ENCODE measurements at regions not wholly inside any gene's neighbourhood (a gene's known extent, or its start where the extent isn't known, plus 50 kb on each side); places are given as distances from the start of the nearest gene placed in this dataset.

- Mint-ChIP-seq H3K36me3 (ENCODE audit: insufficient read depth) (no peaks in the 10 kb centered on the region), H3K27ac (ENCODE audit: low read depth) (no peak overlapping the region), H3K27me3 (no peaks in the 10 kb centered on the region), H3K4me1 (no peaks in the 10 kb centered on the region), H3K9me3 (peaks cover 14% of the 10 kb centered on the region), H3K4me3 (no peak overlapping the region)
- no peak for ATAC-seq (replicated peaks; ENCODE audit: extremely low read depth, poor library complexity, severe bottlenecking)
- DNase-seq (ENCODE audit: low spot score in 2 of 2), result no peak
Observed at GRCh38 chr5:125033602-125034001, 287.2 kb upstream of the ZNF608 start.

- Mint-ChIP-seq H3K9me3 (peaks cover 14% of the 10 kb centered on the region), H3K36me3 (ENCODE audit: insufficient read depth) (no peaks in the 10 kb centered on the region), H3K27ac (ENCODE audit: low read depth) (no peak overlapping the region), H3K27me3 (no peaks in the 10 kb centered on the region), H3K4me1 (no peaks in the 10 kb centered on the region), H3K4me3 (no peak overlapping the region)
- ATAC-seq (replicated peaks; ENCODE audit: extremely low read depth, poor library complexity, severe bottlenecking) (no peak), DNase-seq (ENCODE audit: low spot score in 2 of 2) (no peak)
Observed at GRCh38 chr5:125034331-125034730, 287.9 kb upstream of the ZNF608 start.

- Mint-ChIP-seq H3K27ac (ENCODE audit: low read depth) (no peak overlapping the region), H3K27me3 (no peaks in the 10 kb centered on the region), H3K9me3 (peaks cover 14% of the 10 kb centered on the region), H3K4me3 (no peak overlapping the region), H3K4me1 (no peaks in the 10 kb centered on the region), H3K36me3 (ENCODE audit: insufficient read depth) (peaks cover 2% of the 10 kb centered on the region)
- ATAC-seq (replicated peaks; ENCODE audit: extremely low read depth, poor library complexity, severe bottlenecking), result no peak
- DNase-seq (ENCODE audit: low spot score in 2 of 2), result no peak
Observed at GRCh38 chr5:125036494-125036893, 290.1 kb upstream of the ZNF608 start.

DNA sequence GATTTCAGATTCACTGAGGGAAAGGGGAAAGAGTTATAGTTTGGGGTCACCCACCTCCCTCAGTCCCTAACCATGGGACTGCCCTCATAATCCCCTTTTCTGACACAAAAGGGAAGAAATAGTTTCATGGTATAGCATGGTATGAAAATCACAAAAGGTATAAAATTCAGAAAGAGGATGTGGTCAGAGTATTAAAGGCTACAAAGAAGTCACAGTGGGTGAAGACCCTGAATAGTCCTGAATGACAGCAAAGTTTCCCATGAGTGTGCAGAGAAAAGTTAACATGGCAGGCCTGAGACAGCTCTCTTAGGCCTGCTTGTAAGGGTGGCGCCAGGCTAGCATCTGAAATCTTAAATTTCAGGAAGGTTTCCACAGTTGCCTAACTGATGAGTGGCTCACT is 290.6 kb upstream of the ZNF608 start:
- Mint-ChIP-seq H3K36me3 (ENCODE audit: insufficient read depth) (peaks cover 2% of the 10 kb centered on the region), H3K27ac (ENCODE audit: low read depth) (no peak overlapping the region), H3K4me3 (no peak overlapping the region), H3K9me3 (peaks cover 14% of the 10 kb centered on the region), H3K4me1 (no peaks in the 10 kb centered on the region), H3K27me3 (no peaks in the 10 kb centered on the region)
- no peak for ATAC-seq (replicated peaks; ENCODE audit: extremely low read depth, poor library complexity, severe bottlenecking)
- no peak for DNase-seq (ENCODE audit: low spot score in 2 of 2)

DNA sequence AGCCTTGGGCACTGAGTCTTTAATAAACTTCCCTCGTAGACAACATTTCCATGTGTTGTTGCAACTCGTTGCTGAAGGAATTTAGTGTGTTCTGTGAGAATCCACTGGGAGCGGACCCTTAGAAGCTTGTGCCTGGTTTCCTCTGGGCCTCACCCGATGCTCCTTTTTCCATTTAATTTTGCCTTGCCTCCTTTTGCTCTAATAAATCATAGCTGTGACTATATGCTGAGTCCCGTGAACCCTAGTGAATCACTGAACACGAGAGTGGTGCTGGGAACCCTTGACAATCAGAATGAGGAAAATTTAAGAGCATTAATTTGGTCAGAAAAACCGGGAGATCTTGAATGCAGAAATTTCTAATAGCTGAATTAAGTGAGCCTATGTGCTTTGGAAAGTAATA is 291.1 kb upstream of the ZNF608 start:
- H3K4me1 Mint-ChIP-seq, result no peaks in the 10 kb centered on the region
- H3K27me3 Mint-ChIP-seq, result no peaks in the 10 kb centered on the region
- no peak overlapping the region for H3K4me3 Mint-ChIP-seq
- H3K36me3 Mint-ChIP-seq (ENCODE audit: insufficient read depth), result peaks cover 2% of the 10 kb centered on the region
- peaks cover 14% of the 10 kb centered on the region for H3K9me3 Mint-ChIP-seq
- DNase-seq (ENCODE audit: low spot score in 2 of 2), result no peak
- no peak for ATAC-seq (replicated peaks; ENCODE audit: extremely low read depth, poor library complexity, severe bottlenecking)
- H3K27ac Mint-ChIP-seq (ENCODE audit: low read depth), result no peak overlapping the region

- H3K4me3 Mint-ChIP-seq, result no peak overlapping the region
- no peak overlapping the region for H3K27ac Mint-ChIP-seq (ENCODE audit: low read depth)
- no peaks in the 10 kb centered on the region for H3K4me1 Mint-ChIP-seq
- H3K9me3 Mint-ChIP-seq, result peaks cover 14% of the 10 kb centered on the region
- no peaks in the 10 kb centered on the region for H3K27me3 Mint-ChIP-seq
- ATAC-seq (replicated peaks; ENCODE audit: extremely low read depth, poor library complexity, severe bottlenecking) (no peak), DNase-seq (ENCODE audit: low spot score in 2 of 2) (no peak)
- peaks cover 2% of the 10 kb centered on the region for H3K36me3 Mint-ChIP-seq (ENCODE audit: insufficient read depth)
Observed at GRCh38 chr5:125038477-125038876, 292.0 kb upstream of the ZNF608 start.

DNA sequence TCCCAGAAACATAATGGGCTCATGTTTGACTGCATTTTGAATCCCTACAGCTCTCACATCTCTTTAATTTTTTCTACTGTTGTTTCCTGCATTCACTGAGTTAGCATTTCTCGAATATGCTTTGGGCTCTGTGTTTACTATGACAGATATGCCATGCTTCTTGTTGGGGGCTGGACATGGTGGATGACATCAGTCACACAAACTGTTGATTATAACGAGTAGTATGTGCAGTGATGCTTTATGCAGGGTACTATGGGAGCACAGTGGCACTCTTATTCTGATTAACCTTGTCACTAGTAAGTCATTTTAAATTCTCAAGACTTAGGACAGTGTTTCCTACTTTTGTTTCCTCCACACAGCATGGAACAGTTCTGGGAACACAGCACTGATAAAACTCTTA is 295.4 kb upstream of the ZNF608 start:
- Mint-ChIP-seq H3K27ac (ENCODE audit: low read depth) (no peak overlapping the region), H3K9me3 (peaks cover 7% of the 10 kb centered on the region), H3K4me1 (no peaks in the 10 kb centered on the region), H3K4me3 (no peak overlapping the region), H3K36me3 (ENCODE audit: insufficient read depth) (peaks cover 2% of the 10 kb centered on the region), H3K27me3 (no peaks in the 10 kb centered on the region)
- no peak for ATAC-seq (replicated peaks; ENCODE audit: extremely low read depth, poor library complexity, severe bottlenecking)
- no peak for DNase-seq (ENCODE audit: low spot score in 2 of 2)

- no peaks in the 10 kb centered on the region for H3K27me3 Mint-ChIP-seq
- peaks cover 6% of the 10 kb centered on the region for H3K9me3 Mint-ChIP-seq
- H3K4me1 Mint-ChIP-seq, result no peaks in the 10 kb centered on the region
- DNase-seq (ENCODE audit: low spot score in 2 of 2) (no peak), ATAC-seq (replicated peaks; ENCODE audit: extremely low read depth, poor library complexity, severe bottlenecking) (no peak)
- no peak overlapping the region for H3K27ac Mint-ChIP-seq (ENCODE audit: low read depth)
- H3K4me3 Mint-ChIP-seq, result no peak overlapping the region
- peaks cover 2% of the 10 kb centered on the region for H3K36me3 Mint-ChIP-seq (ENCODE audit: insufficient read depth)
Observed at GRCh38 chr5:125042261-125042890, 295.9 kb upstream of the ZNF608 start.

- H3K27me3 Mint-ChIP-seq, result no peaks in the 10 kb centered on the region
- ATAC-seq (replicated peaks; ENCODE audit: extremely low read depth, poor library complexity, severe bottlenecking) (no peak), DNase-seq (ENCODE audit: low spot score in 2 of 2) (no peak)
- peaks cover 2% of the 10 kb centered on the region for H3K36me3 Mint-ChIP-seq (ENCODE audit: insufficient read depth)
- H3K9me3 Mint-ChIP-seq, result peaks cover 6% of the 10 kb centered on the region
- no peak overlapping the region for H3K4me3 Mint-ChIP-seq
- no peaks in the 10 kb centered on the region for H3K4me1 Mint-ChIP-seq
- H3K27ac Mint-ChIP-seq (ENCODE audit: low read depth), result no peak overlapping the region
Observed at GRCh38 chr5:125043781-125044391, 297.4 kb upstream of the ZNF608 start.

DNA sequence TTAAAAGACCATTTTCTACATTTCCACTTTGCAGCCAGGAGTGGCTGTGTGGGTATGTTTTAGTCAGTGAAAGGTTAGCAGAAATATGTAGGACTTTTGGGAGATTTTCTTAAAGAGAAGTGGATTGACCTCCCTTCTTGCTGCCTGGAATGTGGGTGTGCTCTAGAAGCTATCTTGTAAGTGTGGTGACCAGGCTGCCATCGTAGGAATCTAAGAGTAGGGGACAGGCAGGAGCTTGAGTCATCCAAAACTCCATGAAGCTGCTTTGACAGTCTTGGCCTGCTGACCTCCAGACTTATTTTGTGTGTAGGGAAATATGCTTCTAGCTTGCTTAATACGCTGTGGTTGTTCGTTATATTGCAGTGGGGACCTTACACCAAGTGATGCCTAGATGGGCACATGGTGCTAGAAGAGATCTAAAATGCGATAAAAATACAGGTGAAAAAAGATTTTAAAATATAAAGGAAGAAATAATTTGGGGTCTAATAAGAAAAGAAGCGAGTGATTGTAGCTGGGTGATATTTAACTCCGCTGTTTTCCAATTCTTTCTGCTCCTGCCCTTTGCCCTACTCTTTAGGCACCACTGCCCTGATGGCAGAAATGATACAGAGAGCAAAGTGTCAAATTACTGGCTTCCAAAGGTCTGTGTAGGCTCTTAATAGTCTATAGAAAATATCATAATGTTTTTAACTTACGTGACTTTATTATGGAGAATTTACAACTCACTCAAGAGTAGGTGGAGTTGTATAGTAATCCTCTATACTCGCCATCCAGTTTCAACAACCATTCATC is 298.2 kb upstream of the ZNF608 start:
- ATAC-seq (replicated peaks; ENCODE audit: extremely low read depth, poor library complexity, severe bottlenecking) (no peak), DNase-seq (ENCODE audit: low spot score in 2 of 2) (no peak)
- Mint-ChIP-seq H3K4me1 (no peaks in the 10 kb centered on the region), H3K27ac (ENCODE audit: low read depth) (no peak overlapping the region), H3K9me3 (peaks cover 9% of the 10 kb centered on the region), H3K4me3 (no peak overlapping the region), H3K27me3 (no peaks in the 10 kb centered on the region), H3K36me3 (ENCODE audit: insufficient read depth) (peaks cover 2% of the 10 kb centered on the region)

DNA sequence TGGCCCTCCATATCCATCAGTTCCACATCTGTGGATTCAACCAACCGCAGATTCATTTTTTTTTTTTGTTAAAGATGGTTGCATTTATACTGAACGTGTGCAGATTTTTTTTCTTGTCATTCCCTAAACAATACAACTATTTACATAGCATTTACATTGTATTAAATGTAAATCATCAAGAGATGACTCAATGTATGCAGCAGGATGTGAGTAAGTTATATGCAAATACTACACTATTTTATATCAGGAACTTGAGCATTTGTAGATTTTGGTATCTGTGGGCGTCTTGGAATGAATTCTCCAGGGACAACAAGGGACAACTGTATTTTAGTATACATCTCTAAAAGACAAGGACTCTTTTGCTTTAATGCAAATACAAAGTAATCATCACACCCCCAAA is 299.2 kb upstream of the ZNF608 start:
- DNase-seq (ENCODE audit: low spot score in 2 of 2) (no peak), ATAC-seq (replicated peaks; ENCODE audit: extremely low read depth, poor library complexity, severe bottlenecking) (no peak)
- peaks cover 2% of the 10 kb centered on the region for H3K36me3 Mint-ChIP-seq (ENCODE audit: insufficient read depth)
- H3K9me3 Mint-ChIP-seq, result peaks cover 13% of the 10 kb centered on the region
- no peaks in the 10 kb centered on the region for H3K4me1 Mint-ChIP-seq
- no peak overlapping the region for H3K4me3 Mint-ChIP-seq
- H3K27me3 Mint-ChIP-seq, result no peaks in the 10 kb centered on the region
- no peak overlapping the region for H3K27ac Mint-ChIP-seq (ENCODE audit: low read depth)

GRCh38 chr5:125046838-125047237 is 300.4 kb upstream of the ZNF608 start:
- Mint-ChIP-seq H3K27me3 (no peaks in the 10 kb centered on the region), H3K27ac (ENCODE audit: low read depth) (no peak overlapping the region), H3K36me3 (ENCODE audit: insufficient read depth) (no peaks in the 10 kb centered on the region), H3K4me3 (no peak overlapping the region), H3K4me1 (no peaks in the 10 kb centered on the region), H3K9me3 (peaks cover 13% of the 10 kb centered on the region)
- DNase-seq (ENCODE audit: low spot score in 2 of 2), result no peak
- no peak for ATAC-seq (replicated peaks; ENCODE audit: extremely low read depth, poor library complexity, severe bottlenecking)

DNA sequence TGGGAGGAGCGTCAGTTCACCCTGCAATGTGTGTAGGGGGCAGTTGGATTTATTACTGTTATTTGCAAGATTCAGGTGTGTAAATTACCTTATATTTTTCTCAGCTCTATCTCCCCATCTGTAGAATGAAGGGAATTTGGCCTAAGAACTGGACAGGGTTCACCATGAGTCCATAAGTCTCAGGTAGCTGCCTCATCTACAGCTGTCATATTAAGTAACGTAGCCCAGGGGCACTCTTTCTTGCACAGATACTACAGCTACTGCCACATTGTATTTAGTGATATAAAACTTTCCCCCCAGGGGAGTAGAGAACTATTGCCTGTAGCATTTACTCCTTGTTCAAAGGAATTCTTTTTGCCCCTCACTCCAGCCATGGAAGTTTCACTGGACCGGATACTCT is 301.4 kb upstream of the ZNF608 start:
- no peak overlapping the region for H3K27ac Mint-ChIP-seq (ENCODE audit: low read depth)
- no peak overlapping the region for H3K4me3 Mint-ChIP-seq
- peaks cover 13% of the 10 kb centered on the region for H3K9me3 Mint-ChIP-seq
- H3K36me3 Mint-ChIP-seq (ENCODE audit: insufficient read depth), result no peaks in the 10 kb centered on the region
- no peaks in the 10 kb centered on the region for H3K27me3 Mint-ChIP-seq
- DNase-seq (ENCODE audit: low spot score in 2 of 2) (no peak), ATAC-seq (replicated peaks; ENCODE audit: extremely low read depth, poor library complexity, severe bottlenecking) (no peak)
- H3K4me1 Mint-ChIP-seq, result no peaks in the 10 kb centered on the region
